CD8-positive, alpha-beta memory T cell (primary cell): ENCODE measurements at regions not wholly inside any gene's neighbourhood (a gene's known extent, or its start where the extent isn't known, plus 50 kb on each side); places are given as distances from the start of the nearest gene placed in this dataset.

Experiments
- CTCF ChIA-PET: fragments of 350-600 bp; sonication (Branson Sonifier 250); formaldehyde crosslinking; loops from one replicate; lab custom pipeline; 2021; ENCODE audit warnings: antibody characterized with exemption; lab: Charles Lee
- POLR2A ChIA-PET: fragments of 350-600 bp; sonication (Branson Sonifier 250); formaldehyde crosslinking; loops from one replicate; lab custom pipeline; 2021; ENCODE audit warnings: antibody characterized with exemption; lab: Charles Lee
- DNase-seq, 5 donors: peaks; one replicate each; pipeline versions ENCODE4 v3.0.0 to v3.0.0-alpha.2; 2020 to 2022; ENCODE audit warnings: mixed read lengths in 1 of 5
- H3K27ac ChIP-seq: one replicate; pipeline ENCODE4 v1.7.0; 2013; ENCODE audit warnings: low read depth, mild to moderate bottlenecking, low read length, moderate library complexity
- H3K27me3 ChIP-seq: 2 replicates; pipeline ENCODE4 v1.7.0; 2013; ENCODE audit warnings: low read length, mild to moderate bottlenecking; ENCODE audit not compliant: insufficient read depth, poor library complexity, severe bottlenecking
- H3K36me3 ChIP-seq: 2 replicates; pipeline ENCODE4 v1.7.0; 2013; ENCODE audit warnings: mild to moderate bottlenecking, low read length, moderate library complexity; ENCODE audit not compliant: insufficient read depth
- H3K4me1 ChIP-seq: 2 replicates; pipeline ENCODE4 v1.7.0; 2013; ENCODE audit warnings: mild to moderate bottlenecking, low read length, moderate library complexity; ENCODE audit not compliant: insufficient read depth
- H3K4me3 ChIP-seq: 2 replicates; pipeline ENCODE4 v1.7.0; 2013; ENCODE audit warnings: mild to moderate bottlenecking, low read length
- H3K9me3 ChIP-seq: 2 replicates; pipeline ENCODE4 v1.7.0; 2013; ENCODE audit warnings: mild to moderate bottlenecking, low read length
- H3K27ac Mint-ChIP-seq, 8 donors: one replicate each; pipeline ENCODE4 v1.8.0; 2020 to 2021; ENCODE audit warnings: mixed read lengths in 8 of 8, mild to moderate bottlenecking in 6 of 8, inconsistent platforms in 3 of 8, moderate library complexity in 3 of 8
- H3K27me3 Mint-ChIP-seq, 2 donors: one replicate each; pipeline ENCODE4 v1.8.0; 2020 to 2021; ENCODE audit warnings: mixed read lengths in 2 of 2, mild to moderate bottlenecking in 1 of 2, moderate library complexity in 1 of 2
- H3K36me3 Mint-ChIP-seq, 3 donors: one replicate each; pipeline ENCODE4 v1.8.0; 2020 to 2021; ENCODE audit warnings: mixed read lengths in 3 of 3, inconsistent platforms in 1 of 3, mild to moderate bottlenecking in 1 of 3
- H3K4me1 Mint-ChIP-seq, 3 donors: one replicate each; pipeline ENCODE4 v1.8.0; 2020 to 2021; ENCODE audit warnings: mixed read lengths in 3 of 3, inconsistent platforms in 1 of 3, mild to moderate bottlenecking in 1 of 3
- H3K4me3 Mint-ChIP-seq, 7 donors: one replicate each; pipeline ENCODE4 v1.8.0; 2020 to 2021; ENCODE audit warnings: mixed read lengths in 7 of 7, mild to moderate bottlenecking in 6 of 7, moderate library complexity in 4 of 7, inconsistent platforms in 2 of 7
- H3K9me3 Mint-ChIP-seq, 5 donors: one replicate each; pipeline ENCODE4 v1.8.0; 2020 to 2022; ENCODE audit warnings: mixed read lengths in 5 of 5, mild to moderate bottlenecking in 3 of 5, moderate library complexity in 2 of 5, inconsistent platforms in 1 of 5

GRCh38 chr12:68414988-68415387, 82.8 kb upstream of the MDM1 start:
- no peak for DNase-seq
- ChIA-PET CTCF (no interaction called here), POLR2A (no interaction called here)
- H3K36me3 Mint-ChIP-seq: peaks cover 0 to 18% (median 0%) of the 10 kb centered on the region in 3 donors
- H3K27ac Mint-ChIP-seq: no peak overlapping the region
- no peak overlapping the region for H3K4me3 Mint-ChIP-seq
- no peak overlapping the region for H3K4me3 ChIP-seq
- no peak overlapping the region for H3K27ac ChIP-seq
- H3K27me3 Mint-ChIP-seq: no peaks in the 10 kb centered on the region
- no peaks in the 10 kb centered on the region for H3K4me1 ChIP-seq
- H3K36me3 ChIP-seq: no peaks in the 10 kb centered on the region
- H3K4me1 Mint-ChIP-seq: peaks cover 15 to 22% (median 20%) of the 10 kb centered on the region in 3 donors
- H3K9me3 ChIP-seq: no peaks in the 10 kb centered on the region
- H3K27me3 ChIP-seq: no peaks in the 10 kb centered on the region
- H3K9me3 Mint-ChIP-seq: peaks cover 0 to 2% (median 0%) of the 10 kb centered on the region in 5 donors

- no peaks in the 10 kb centered on the region for H3K36me3 ChIP-seq
- no peaks in the 10 kb centered on the region for H3K27me3 Mint-ChIP-seq
- DNase-seq: no peak
- no peaks in the 10 kb centered on the region for H3K9me3 ChIP-seq
- no peak overlapping the region for H3K4me3 Mint-ChIP-seq
- peaks cover 0 to 2% (median 0%) of the 10 kb centered on the region in 5 donors for H3K9me3 Mint-ChIP-seq
- POLR2A ChIA-PET: interaction anchor here (0.7 kb wide), 1 partner anchor 20 kb away, joined by 6 read pairs; no protein-coding TSS in a partner anchor
- no peaks in the 10 kb centered on the region for H3K27me3 ChIP-seq
- no peak overlapping the region for H3K4me3 ChIP-seq
- H3K4me1 ChIP-seq: no peaks in the 10 kb centered on the region
- peak overlapping the region in 1 of 8 donors; percentile 56 for H3K27ac Mint-ChIP-seq
- peaks cover 0 to 15% (median 0%) of the 10 kb centered on the region in 3 donors for H3K36me3 Mint-ChIP-seq
- no peak overlapping the region for H3K27ac ChIP-seq
- peaks cover 29 to 35% (median 34%) of the 10 kb centered on the region in 3 donors for H3K4me1 Mint-ChIP-seq
- CTCF ChIA-PET: interaction anchor here (0.9 to 1.2 kb wide), 2 partner anchors 80 to 233 kb away, joined by 3 read pairs; no protein-coding TSS in a partner anchor
Measured at GRCh38 chr12:68416350-68416749, 84.2 kb upstream of the MDM1 start.

- peaks cover 1% of the 10 kb centered on the region for H3K4me1 ChIP-seq
- Mint-ChIP-seq H3K36me3 (peaks cover 0 to 15% (median 0%) of the 10 kb centered on the region in 3 donors), H3K9me3 (peaks cover 0 to 2% (median 0%) of the 10 kb centered on the region in 5 donors), H3K27ac (peak overlapping the region in 2 of 8 donors; percentile 56 to 58), H3K4me1 (peaks cover 31 to 38% (median 35%) of the 10 kb centered on the region in 3 donors), H3K4me3 (no peak overlapping the region), H3K27me3 (no peaks in the 10 kb centered on the region)
- no peaks in the 10 kb centered on the region for H3K9me3 ChIP-seq
- ChIA-PET CTCF (interaction anchor here (0.9 to 1.2 kb wide), 2 partner anchors 81 to 232 kb away, joined by 3 read pairs; no protein-coding TSS in a partner anchor), POLR2A (no interaction called here)
- H3K27ac ChIP-seq: no peak overlapping the region
- no peak overlapping the region for H3K4me3 ChIP-seq
- no peak for DNase-seq
- no peaks in the 10 kb centered on the region for H3K36me3 ChIP-seq
- no peaks in the 10 kb centered on the region for H3K27me3 ChIP-seq
Measured at GRCh38 chr12:68416826-68417225, 84.7 kb upstream of the MDM1 start.

GRCh38 chr12:68418137-68418460, 85.9 kb upstream of the MDM1 start:
- no peak overlapping the region for H3K27ac ChIP-seq
- peaks cover 8% of the 10 kb centered on the region for H3K4me1 ChIP-seq
- POLR2A ChIA-PET: no interaction called here
- CTCF ChIA-PET: interaction anchor here (1.2 kb wide), 1 partner anchor 30 kb away, joined by 3 read pairs; no protein-coding TSS in a partner anchor
- Mint-ChIP-seq H3K9me3 (peaks cover 0 to 2% (median 0%) of the 10 kb centered on the region in 5 donors), H3K36me3 (peaks cover 0 to 15% (median 2%) of the 10 kb centered on the region in 3 donors), H3K27me3 (no peaks in the 10 kb centered on the region), H3K4me1 (peaks cover 41 to 48% (median 46%) of the 10 kb centered on the region in 3 donors), H3K27ac (peak overlapping the region in 4 of 8 donors; percentile 60 to 94 (median 64)), H3K4me3 (no peak overlapping the region)
- H3K27me3 ChIP-seq: no peaks in the 10 kb centered on the region
- H3K36me3 ChIP-seq: no peaks in the 10 kb centered on the region
- H3K4me3 ChIP-seq: no peak overlapping the region
- no peak for DNase-seq
- H3K9me3 ChIP-seq: no peaks in the 10 kb centered on the region

GRCh38 chr12:68420225-68421010, 88.3 kb upstream of the MDM1 start:
- Histone ChIP-seq H3K27ac (no peak overlapping the region), H3K4me1 (peaks cover 8% of the 10 kb centered on the region), H3K36me3 (no peaks in the 10 kb centered on the region), H3K4me3 (no peak overlapping the region), H3K9me3 (no peaks in the 10 kb centered on the region), H3K27me3 (no peaks in the 10 kb centered on the region)
- CTCF ChIA-PET: no interaction called here
- POLR2A ChIA-PET: no interaction called here
- no peaks in the 10 kb centered on the region for H3K27me3 Mint-ChIP-seq
- H3K9me3 Mint-ChIP-seq: peaks cover 0 to 2% (median 0%) of the 10 kb centered on the region in 5 donors
- H3K27ac Mint-ChIP-seq: peak overlapping the region in 7 of 8 donors; percentile 18 to 93 (median 77)
- H3K4me1 Mint-ChIP-seq: peaks cover 44 to 58% (median 55%) of the 10 kb centered on the region in 3 donors
- peaks cover 0 to 20% (median 7%) of the 10 kb centered on the region in 3 donors for H3K36me3 Mint-ChIP-seq
- peak overlapping the region in 6 of 7 donors; percentile 6 to 75 (median 44) for H3K4me3 Mint-ChIP-seq
- DNase-seq: no peak

GRCh38 chr12:68422159-68422558, 90.0 kb upstream of the MDM1 start:
- Mint-ChIP-seq H3K27ac (peak overlapping the region; percentile 1 to 92 (median 72)), H3K27me3 (no peaks in the 10 kb centered on the region), H3K36me3 (peaks cover 0 to 17% (median 7%) of the 10 kb centered on the region in 3 donors), H3K4me3 (peak overlapping the region in 6 of 7 donors; percentile 15 to 71 (median 42)), H3K9me3 (peaks cover 0 to 2% (median 0%) of the 10 kb centered on the region in 5 donors), H3K4me1 (peaks cover 45 to 56% (median 50%) of the 10 kb centered on the region in 3 donors)
- Histone ChIP-seq H3K27me3 (no peaks in the 10 kb centered on the region), H3K9me3 (no peaks in the 10 kb centered on the region), H3K4me3 (no peak overlapping the region), H3K27ac (no peak overlapping the region), H3K36me3 (no peaks in the 10 kb centered on the region), H3K4me1 (peaks cover 8% of the 10 kb centered on the region)
- ChIA-PET POLR2A (interaction anchor here (0.5 to 0.7 kb wide), 2 partner anchors 57 to 171 kb away, joined by 3 read pairs; no protein-coding TSS in a partner anchor), CTCF (interaction anchor here (1.2 kb wide), 1 partner anchor 41 kb away, joined by 3 read pairs; no protein-coding TSS in a partner anchor)
- DNase-seq: no peak

- no peak for DNase-seq
- Histone ChIP-seq H3K27ac (no peak overlapping the region), H3K27me3 (no peaks in the 10 kb centered on the region), H3K36me3 (no peaks in the 10 kb centered on the region), H3K4me1 (peaks cover 8% of the 10 kb centered on the region), H3K4me3 (no peak overlapping the region), H3K9me3 (no peaks in the 10 kb centered on the region)
- CTCF ChIA-PET: interaction anchor here (1.2 kb wide), 1 partner anchor 40 kb away, joined by 3 read pairs; no protein-coding TSS in a partner anchor
- POLR2A ChIA-PET: no interaction called here
- peak overlapping the region in 5 of 8 donors; percentile 14 to 95 (median 74) for H3K27ac Mint-ChIP-seq
- peaks cover 0 to 11% (median 7%) of the 10 kb centered on the region in 3 donors for H3K36me3 Mint-ChIP-seq
- peak overlapping the region in 1 of 7 donors; percentile 49 for H3K4me3 Mint-ChIP-seq
- peaks cover 38 to 47% (median 43%) of the 10 kb centered on the region in 3 donors for H3K4me1 Mint-ChIP-seq
- H3K9me3 Mint-ChIP-seq: peaks cover 0 to 2% (median 0%) of the 10 kb centered on the region in 5 donors
- H3K27me3 Mint-ChIP-seq: no peaks in the 10 kb centered on the region
Measured at GRCh38 chr12:68422956-68423574, 90.9 kb upstream of the MDM1 start.
